NCI-H226 (cell line): ENCODE measurements at regions not wholly inside any gene's neighbourhood (a gene's known extent, or its start where the extent isn't known, plus 50 kb on each side); places are given as distances from the start of the nearest gene placed in this dataset.

Experiments used
- DNase-seq: peaks from one replicate; pipeline ENCODE4 v3.0.0-alpha.2; 2015

- DNase-seq: no peak
Observed at GRCh38 chr11:39288011-39288410, 2171.4 kb downstream of the LRRC4C start.

GRCh38 chr11:39268176-39268690, 2191.2 kb downstream of the LRRC4C start:
- DNase-seq: no peak

GRCh38 chr11:39255648-39256047, 2203.8 kb downstream of the LRRC4C start:
- no peak for DNase-seq

GRCh38 chr11:39249566-39250365, 2209.7 kb downstream of the LRRC4C start:
- no peak for DNase-seq

- DNase-seq: no peak
Observed at GRCh38 chr11:39247570-39248137, 2211.8 kb downstream of the LRRC4C start.

GRCh38 chr11:39239553-39239952, 2219.9 kb downstream of the LRRC4C start:
- no peak for DNase-seq

GRCh38 chr11:39236916-39237315, 2222.5 kb downstream of the LRRC4C start:
- DNase-seq: no peak

- no peak for DNase-seq
Observed at GRCh38 chr11:39221550-39222138, 2237.8 kb downstream of the LRRC4C start.

GRCh38 chr11:39220501-39221230, 2238.8 kb downstream of the LRRC4C start:
- DNase-seq: no peak

- no peak for DNase-seq
Observed at GRCh38 chr11:39220069-39220468, 2239.4 kb downstream of the LRRC4C start.

- DNase-seq: no peak
Observed at GRCh38 chr11:39209981-39210380, 2249.5 kb downstream of the LRRC4C start.

GRCh38 chr11:39205236-39205995, 2254.0 kb downstream of the LRRC4C start:
- no peak for DNase-seq

GRCh38 chr11:39192671-39193070, 2266.8 kb downstream of the LRRC4C start:
- no peak for DNase-seq

GRCh38 chr11:39190751-39191150, 2268.7 kb downstream of the LRRC4C start:
- no peak for DNase-seq

GRCh38 chr11:39177678-39178077, 2281.8 kb downstream of the LRRC4C start:
- DNase-seq: no peak

- DNase-seq: no peak
Observed at GRCh38 chr11:39174965-39175364, 2284.5 kb downstream of the LRRC4C start.

GRCh38 chr11:39174196-39174595, 2285.3 kb downstream of the LRRC4C start:
- no peak for DNase-seq

- no peak for DNase-seq
Observed at GRCh38 chr11:39165021-39165420, 2294.4 kb downstream of the LRRC4C start.

- no peak for DNase-seq
Observed at GRCh38 chr11:39149214-39149613, 2310.2 kb downstream of the LRRC4C start.

GRCh38 chr11:39145346-39145745, 2314.1 kb downstream of the LRRC4C start:
- no peak for DNase-seq

GRCh38 chr11:39144351-39145130, 2314.9 kb downstream of the LRRC4C start:
- DNase-seq: no peak

GRCh38 chr11:39139581-39139980, 2319.9 kb downstream of the LRRC4C start:
- DNase-seq: no peak
